K562 (cell line): ENCODE measurements at regions not wholly inside any gene's neighbourhood (a gene's known extent, or its start where the extent isn't known, plus 50 kb on each side); places are given as distances from the start of the nearest gene placed in this dataset.

Experiments
- BHLHE40 ChIP-seq: IDR thresholded peaks from 2 replicates; pipeline ENCODE4 v1.6.1; 2011; ENCODE audit warnings: low read length, improper control_type of control experiment
- CTCF ChIP-seq, 3 experiments: IDR thresholded peaks in 2 of 3; conservative IDR thresholded peaks in 1 of 3; 2 replicates each; pipeline ENCODE4 v1.5.1; 2011 to 2012; ENCODE audit warnings: low read length in 3 of 3, mild to moderate bottlenecking in 3 of 3, control low read depth in 2 of 3, improper control_type of control experiment in 1 of 3, inconsistent platforms in 1 of 3, low read depth in 1 of 3, mixed read lengths in 1 of 3, moderate library complexity in 1 of 3; ENCODE audit not compliant: insufficient read depth in 2 of 3
- EZH2 ChIP-seq: IDR thresholded peaks from 2 replicates; pipeline ENCODE4 v1.6.1; 2012; ENCODE audit warnings: low read depth, mild to moderate bottlenecking, inconsistent platforms, low read length, borderline replicate concordance
- HSF4 ChIP-seq: fragments of 250-450 bp; sonication (Bioruptor Pico); IDR thresholded peaks from 2 replicates; pipeline ENCODE4 v2.1.2; 2022; ENCODE audit warnings: mild to moderate bottlenecking, moderate library complexity, borderline replicate concordance
- MED1 ChIP-seq: sonication (generic); formaldehyde crosslinking; IDR thresholded peaks from 2 replicates; pipeline ENCODE4 v1.8.1; 2023; ENCODE audit warnings: missing genetic modification reagents, borderline replicate concordance
- REST ChIP-seq, 2 experiments: fragments of 450-650 bp; formaldehyde crosslinking in 1 of 2; IDR thresholded peaks; 2 replicates each; pipeline versions ENCODE4 v1.4.0 to v1.6.1; 2014 to 2020; ENCODE audit warnings: mild to moderate bottlenecking in 2 of 2, borderline replicate concordance in 1 of 2, low read depth in 1 of 2
- ZNF224 ChIP-seq: sonication (generic); formaldehyde crosslinking; IDR thresholded peaks from 2 replicates; pipeline ENCODE4 v1.8.0; 2022; ENCODE audit warnings: mild to moderate bottlenecking, missing genetic modification reagents

GRCh38 chr4:162849937-162850336, 316.8 kb downstream of the NAF1 start:
- no peak for TF ChIP-seq ZNF224
- TF ChIP-seq REST (IDR thresholded peaks at IDR 0.05; ENCODE audit: borderline replicate concordance) = no peak
- TF ChIP-seq REST (CRISPR knock-in tag; IDR thresholded peaks at IDR 0.05; ENCODE audit: low read depth) = no peak
- TF ChIP-seq EZH2 = no peak
- no peak for TF ChIP-seq MED1
- TF ChIP-seq BHLHE40 = no peak
- TF ChIP-seq CTCF (IDR thresholded peaks at IDR 0.05 in 2 of 3, conservative IDR thresholded peaks at IDR 0.05 in 1 of 3; ENCODE audit: insufficient read depth in 2 of 3, low read depth in 1 of 3, low read length in 3 of 3) = no peak
- no peak for TF ChIP-seq HSF4 (CRISPR knock-in tag)
